Osteoblast (primary cell): ENCODE measurements at regions not wholly inside any gene's neighbourhood (a gene's known extent, or its start where the extent isn't known, plus 50 kb on each side); places are given as distances from the start of the nearest gene placed in this dataset.

Source experiments
- DNase-seq: peaks from one replicate; pipeline ENCODE4 v3.0.0; 2011; ENCODE audit warnings: low spot score, mixed read lengths; ENCODE audit not compliant: insufficient read length; ENCODE audit errors: missing footprints
- H2AFZ ChIP-seq: 2 replicates; pipeline ENCODE4 v1.6.0; 2011; ENCODE audit warnings: mild to moderate bottlenecking, low read length
- H3K27ac ChIP-seq: 2 replicates; pipeline ENCODE4 v1.5.1; 2011; ENCODE audit warnings: mild to moderate bottlenecking, low read depth, low read length, moderate library complexity
- H3K27me3 ChIP-seq: 2 replicates; pipeline ENCODE4 v1.6.0; 2012; ENCODE audit warnings: mild to moderate bottlenecking, control low read depth, inconsistent platforms, low read length, moderate library complexity; ENCODE audit not compliant: insufficient read depth
- H3K36me3 ChIP-seq: 2 replicates; pipeline ENCODE4 v1.5.1; 2011; ENCODE audit warnings: mild to moderate bottlenecking, low read length, control low read depth, moderate library complexity; ENCODE audit not compliant: insufficient read depth
- H3K4me1 ChIP-seq: 2 replicates; pipeline ENCODE4 v1.5.1; 2011; ENCODE audit warnings: mild to moderate bottlenecking, low read length, control low read depth, moderate library complexity; ENCODE audit not compliant: insufficient read depth
- H3K4me2 ChIP-seq: 2 replicates; pipeline ENCODE4 v1.6.0; 2011; ENCODE audit warnings: mild to moderate bottlenecking, low read length; ENCODE audit not compliant: insufficient read depth
- H3K4me3 ChIP-seq: fragments of 200-600 bp; sonication (generic); 3 replicates; pipeline ENCODE4 v1.5.1; 2012; ENCODE audit warnings: mild to moderate bottlenecking, low read length, inconsistent platforms; ENCODE audit not compliant: insufficient read depth
- H3K79me2 ChIP-seq: 2 replicates; pipeline ENCODE4 v1.6.0; 2012; ENCODE audit warnings: mild to moderate bottlenecking, low read length, control low read depth, inconsistent platforms; ENCODE audit not compliant: insufficient read depth
- H3K9me3 ChIP-seq: 2 replicates; pipeline ENCODE4 v1.5.1; 2011; ENCODE audit warnings: low read depth, low read length, control low read depth
- H4K20me1 ChIP-seq: 2 replicates; pipeline ENCODE4 v1.6.0; 2012; ENCODE audit warnings: mild to moderate bottlenecking, low read length, control low read depth; ENCODE audit not compliant: insufficient read depth
- TF ChIP-seq, protein P1 (sequence below): IDR thresholded peaks from 2 replicates; pipeline ENCODE4 v1.5.1; 2011; ENCODE audit warnings: mild to moderate bottlenecking, low read depth, low read length, moderate library complexity; ENCODE audit errors: extremely low read depth

DNA sequence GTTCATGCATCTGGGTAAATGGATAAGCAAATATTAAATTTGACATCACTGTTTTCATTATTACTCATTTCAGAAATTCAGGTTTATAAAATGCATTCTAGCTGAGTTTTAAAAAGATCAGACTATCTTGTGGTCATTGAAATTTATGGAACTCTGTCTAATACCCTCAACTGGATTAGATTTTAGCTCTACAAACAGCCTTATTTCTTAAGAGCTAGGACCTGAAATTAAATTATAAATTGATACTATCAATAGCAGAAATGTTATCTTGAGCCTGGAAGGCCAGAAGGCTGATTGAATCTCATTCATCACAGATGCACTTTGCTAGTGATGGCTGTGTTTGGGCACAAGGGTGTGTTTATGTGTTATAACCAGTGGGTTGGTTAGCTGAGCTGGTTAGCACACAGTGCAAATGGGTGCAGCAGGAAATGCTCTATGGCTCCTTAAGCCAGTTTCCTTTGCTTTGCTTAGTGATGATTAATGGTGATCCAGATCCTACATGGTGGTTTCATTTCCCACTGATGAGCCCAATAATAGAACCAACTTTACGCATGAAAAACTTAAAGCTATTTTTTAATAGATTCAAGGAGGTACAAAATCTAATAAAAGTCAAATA is 310.8 kb upstream of the KLF12 start:
- H3K27ac ChIP-seq = peak overlapping the region; percentile 48
- no peak for DNase-seq

DNA sequence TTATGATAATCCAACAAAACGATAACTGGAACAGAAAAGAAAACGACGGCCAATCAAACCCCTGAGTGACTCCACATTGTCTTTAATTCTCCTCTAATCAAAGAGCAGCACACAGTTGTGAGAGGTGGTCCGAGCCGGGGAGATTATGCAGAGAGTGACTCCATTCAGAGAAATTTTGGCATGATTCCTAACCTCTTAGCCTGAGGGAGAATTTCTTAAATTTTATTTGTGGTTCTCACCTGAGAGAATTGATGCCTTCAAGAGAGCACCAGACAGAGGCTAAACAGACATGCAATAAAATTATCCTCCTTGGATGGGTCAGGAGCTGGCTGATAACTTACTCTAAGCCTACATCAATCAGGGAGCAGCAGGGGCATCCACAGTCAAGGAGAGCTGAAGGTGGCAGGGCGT is 310.0 kb upstream of the KLF12 start:
- no peak overlapping the region for H3K27ac ChIP-seq
- TF ChIP-seq, protein P1, sequence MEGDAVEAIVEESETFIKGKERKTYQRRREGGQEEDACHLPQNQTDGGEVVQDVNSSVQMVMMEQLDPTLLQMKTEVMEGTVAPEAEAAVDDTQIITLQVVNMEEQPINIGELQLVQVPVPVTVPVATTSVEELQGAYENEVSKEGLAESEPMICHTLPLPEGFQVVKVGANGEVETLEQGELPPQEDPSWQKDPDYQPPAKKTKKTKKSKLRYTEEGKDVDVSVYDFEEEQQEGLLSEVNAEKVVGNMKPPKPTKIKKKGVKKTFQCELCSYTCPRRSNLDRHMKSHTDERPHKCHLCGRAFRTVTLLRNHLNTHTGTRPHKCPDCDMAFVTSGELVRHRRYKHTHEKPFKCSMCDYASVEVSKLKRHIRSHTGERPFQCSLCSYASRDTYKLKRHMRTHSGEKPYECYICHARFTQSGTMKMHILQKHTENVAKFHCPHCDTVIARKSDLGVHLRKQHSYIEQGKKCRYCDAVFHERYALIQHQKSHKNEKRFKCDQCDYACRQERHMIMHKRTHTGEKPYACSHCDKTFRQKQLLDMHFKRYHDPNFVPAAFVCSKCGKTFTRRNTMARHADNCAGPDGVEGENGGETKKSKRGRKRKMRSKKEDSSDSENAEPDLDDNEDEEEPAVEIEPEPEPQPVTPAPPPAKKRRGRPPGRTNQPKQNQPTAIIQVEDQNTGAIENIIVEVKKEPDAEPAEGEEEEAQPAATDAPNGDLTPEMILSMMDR = no peak
- H3K4me1 ChIP-seq = peaks cover 30% of the 10 kb centered on the region
- no peaks in the 10 kb centered on the region for H3K36me3 ChIP-seq
- H3K79me2 ChIP-seq = no peaks in the 10 kb centered on the region
- H3K9me3 ChIP-seq = no peaks in the 10 kb centered on the region
- H3K4me3 ChIP-seq = no peak overlapping the region
- no peaks in the 10 kb centered on the region for H3K27me3 ChIP-seq
- peak overlapping the region; percentile 31 for H3K4me2 ChIP-seq
- H2AFZ ChIP-seq = no peak overlapping the region
- no peaks in the 10 kb centered on the region for H4K20me1 ChIP-seq
- no peak for DNase-seq

More for the DNA sequence above, 310.8 kb upstream of the KLF12 start:
- no peaks in the 10 kb centered on the region for H3K27me3 ChIP-seq
- peak overlapping the region; percentile 25 for H2AFZ ChIP-seq
- H3K4me2 ChIP-seq = peak overlapping the region; percentile 31
- no peak overlapping the region for H3K4me3 ChIP-seq
- H3K36me3 ChIP-seq = no peaks in the 10 kb centered on the region
- H3K9me3 ChIP-seq = no peaks in the 10 kb centered on the region
- no peaks in the 10 kb centered on the region for H3K79me2 ChIP-seq
- TF ChIP-seq, protein P1 = no peak
- no peaks in the 10 kb centered on the region for H4K20me1 ChIP-seq
- H3K4me1 ChIP-seq = peaks cover 31% of the 10 kb centered on the region

DNA sequence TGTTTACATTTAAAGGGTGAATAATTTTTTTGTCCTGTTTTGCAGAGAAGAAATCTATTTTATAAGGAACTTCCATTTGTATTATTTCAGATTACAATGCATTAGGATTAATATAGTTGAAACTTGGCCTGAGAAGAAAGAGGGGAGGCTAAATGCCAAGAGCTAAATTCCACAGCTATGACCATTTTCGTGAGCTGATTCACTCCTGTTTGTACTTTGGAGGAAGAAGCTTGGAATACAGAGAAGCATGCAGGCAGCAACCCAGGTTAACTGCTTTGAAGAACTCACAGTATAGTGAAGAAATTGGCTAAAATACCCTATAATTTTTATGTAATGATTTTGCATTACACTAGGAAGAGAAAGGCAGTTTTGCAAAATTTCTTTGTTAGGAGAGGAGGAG is 309.4 kb upstream of the KLF12 start:
- H3K9me3 ChIP-seq = no peaks in the 10 kb centered on the region
- peak overlapping the region; percentile 20 for H3K27ac ChIP-seq
- TF ChIP-seq, protein P1 = no peak
- H2AFZ ChIP-seq = no peak overlapping the region
- no peak overlapping the region for H3K4me3 ChIP-seq
- peaks cover 30% of the 10 kb centered on the region for H3K4me1 ChIP-seq
- no peaks in the 10 kb centered on the region for H3K79me2 ChIP-seq
- peak overlapping the region; percentile 31 for H3K4me2 ChIP-seq
- DNase-seq = peak; percentile 72
- no peaks in the 10 kb centered on the region for H3K36me3 ChIP-seq
- H3K27me3 ChIP-seq = no peaks in the 10 kb centered on the region
- no peaks in the 10 kb centered on the region for H4K20me1 ChIP-seq

DNA sequence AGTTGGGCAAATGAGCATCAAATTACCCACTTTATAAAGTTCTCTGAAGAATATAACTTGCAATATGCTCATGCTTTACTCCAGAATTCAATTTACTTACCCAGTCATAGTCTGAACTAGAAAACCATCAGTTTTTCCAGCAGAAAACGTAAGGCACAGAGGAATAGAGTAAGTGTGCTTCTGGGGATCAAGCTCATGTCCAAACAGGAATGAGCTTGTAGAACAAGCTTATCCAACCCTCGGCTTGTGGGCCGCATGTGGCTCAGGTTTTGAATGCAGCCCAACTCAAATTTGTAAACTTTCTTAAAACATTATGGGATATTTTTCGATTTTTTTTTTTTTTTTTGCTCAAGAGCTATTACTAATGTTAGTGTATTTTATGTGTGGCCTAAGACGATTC is 308.5 kb upstream of the KLF12 start:
- no peak for DNase-seq
- Histone ChIP-seq H2AFZ (peak overlapping the region; percentile 18), H3K79me2 (no peaks in the 10 kb centered on the region), H3K4me2 (no peak overlapping the region), H3K36me3 (no peaks in the 10 kb centered on the region), H3K4me3 (no peak overlapping the region), H3K27ac (peak overlapping the region; percentile 20), H3K9me3 (no peaks in the 10 kb centered on the region), H3K4me1 (peaks cover 30% of the 10 kb centered on the region), H4K20me1 (no peaks in the 10 kb centered on the region), H3K27me3 (no peaks in the 10 kb centered on the region)
- TF ChIP-seq, protein P1 = no peak
